ENCODE measurements at regions not wholly inside any gene's neighbourhood (a gene's known extent, or its start where the extent isn't known, plus 50 kb on each side); places are given as distances from the start of the nearest gene placed in this dataset.

DNA sequence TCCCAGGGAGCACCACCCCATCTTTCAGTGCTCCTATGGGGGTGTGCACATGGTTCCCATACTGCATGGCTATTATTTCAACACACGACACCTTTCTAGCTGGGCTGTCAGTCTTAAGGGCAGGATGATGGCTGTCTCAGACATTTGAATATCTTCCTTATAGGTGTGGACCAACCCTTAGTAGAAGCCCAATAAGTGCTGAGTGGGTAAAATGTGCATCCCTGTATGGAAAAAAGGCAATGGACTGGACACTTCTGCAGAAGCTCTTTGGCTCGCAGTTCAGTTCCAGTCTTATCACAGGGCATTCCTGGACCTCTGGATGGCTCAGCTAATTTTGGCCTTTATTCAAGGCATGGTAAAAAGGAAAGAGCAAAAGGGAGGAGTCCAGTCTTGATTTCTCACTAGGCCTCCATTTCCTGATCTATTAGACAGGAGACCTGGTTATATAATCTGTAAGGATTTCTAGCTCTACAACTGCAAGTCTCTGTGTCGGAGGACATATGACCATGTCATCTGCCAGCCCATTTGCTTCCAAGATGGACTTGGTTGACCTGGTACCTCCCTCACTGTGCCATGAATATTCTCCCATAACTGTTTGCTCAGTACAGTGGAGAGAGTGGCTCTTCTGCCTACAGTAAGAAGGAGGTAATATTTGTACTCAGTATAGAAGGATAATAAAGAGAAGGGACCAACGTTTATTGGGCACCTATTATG lies 53.8 kb upstream of the RASGRP1 start:
- TF ChIP-seq, protein P1, sequence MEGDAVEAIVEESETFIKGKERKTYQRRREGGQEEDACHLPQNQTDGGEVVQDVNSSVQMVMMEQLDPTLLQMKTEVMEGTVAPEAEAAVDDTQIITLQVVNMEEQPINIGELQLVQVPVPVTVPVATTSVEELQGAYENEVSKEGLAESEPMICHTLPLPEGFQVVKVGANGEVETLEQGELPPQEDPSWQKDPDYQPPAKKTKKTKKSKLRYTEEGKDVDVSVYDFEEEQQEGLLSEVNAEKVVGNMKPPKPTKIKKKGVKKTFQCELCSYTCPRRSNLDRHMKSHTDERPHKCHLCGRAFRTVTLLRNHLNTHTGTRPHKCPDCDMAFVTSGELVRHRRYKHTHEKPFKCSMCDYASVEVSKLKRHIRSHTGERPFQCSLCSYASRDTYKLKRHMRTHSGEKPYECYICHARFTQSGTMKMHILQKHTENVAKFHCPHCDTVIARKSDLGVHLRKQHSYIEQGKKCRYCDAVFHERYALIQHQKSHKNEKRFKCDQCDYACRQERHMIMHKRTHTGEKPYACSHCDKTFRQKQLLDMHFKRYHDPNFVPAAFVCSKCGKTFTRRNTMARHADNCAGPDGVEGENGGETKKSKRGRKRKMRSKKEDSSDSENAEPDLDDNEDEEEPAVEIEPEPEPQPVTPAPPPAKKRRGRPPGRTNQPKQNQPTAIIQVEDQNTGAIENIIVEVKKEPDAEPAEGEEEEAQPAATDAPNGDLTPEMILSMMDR (IDR thresholded peaks at IDR 0.05; ENCODE audit: insufficient read depth, low read length, poor library complexity, severe bottlenecking), result no peak
- no peak for TF ChIP-seq EZH2phosphoT487 (conservative IDR thresholded peaks at IDR 0.05; ENCODE audit: low read length)

All from SU-DHL-6 (cell line).